ENCODE measurements at regions not wholly inside any gene's neighbourhood (a gene's known extent, or its start where the extent isn't known, plus 50 kb on each side); places are given as distances from the start of the nearest gene placed in this dataset.
"Not testable (repeated sequence)": the region's sequence is repeated elsewhere in the genome, so short reads cannot be mapped to it uniquely, and the experiment has no call there.

DNA sequence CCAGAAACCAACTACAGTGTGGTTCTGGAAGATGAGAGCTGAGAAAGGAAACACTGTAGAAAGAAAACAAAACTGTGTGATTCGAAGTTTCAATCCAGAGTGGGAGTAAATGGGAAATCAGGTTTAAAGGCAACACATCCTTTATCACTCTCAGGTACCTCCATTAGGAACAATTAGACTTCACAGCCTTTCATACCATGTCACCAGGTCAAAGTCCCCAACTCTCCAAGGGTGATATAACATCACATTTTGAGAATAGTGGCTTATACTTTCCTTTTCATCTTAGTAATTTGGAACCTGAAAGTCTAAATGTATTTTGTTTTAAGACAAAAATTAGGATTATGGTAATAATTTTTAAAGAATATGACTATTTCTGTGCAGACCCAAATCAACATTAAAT, 194.9 kb upstream of the WWC1 start:
- Histone ChIP-seq H3K4me1 (ENCODE audit: control insufficient read depth, insufficient read depth, low read length) (no peaks in the 10 kb centered on the region), H3K9me3 (ENCODE audit: control insufficient read depth, low read length) (no peaks in the 10 kb centered on the region), H3K4me3 (ENCODE audit: insufficient read depth, low read depth, low read length) (no peak overlapping the region), H3K36me3 (ENCODE audit: control insufficient read depth, insufficient read depth, low read length) (no peaks in the 10 kb centered on the region), H3K27me3 (ENCODE audit: control insufficient read depth, insufficient read depth, low read length, poor library complexity, severe bottlenecking) (no peaks in the 10 kb centered on the region), H3K27ac (ENCODE audit: insufficient read depth, low read depth, low read length, poor library complexity, severe bottlenecking) (no peak overlapping the region)
- 95 to 100% methylated on average over 1 of the region's 1 CpG for WGBS, 2 experiments

DNA sequence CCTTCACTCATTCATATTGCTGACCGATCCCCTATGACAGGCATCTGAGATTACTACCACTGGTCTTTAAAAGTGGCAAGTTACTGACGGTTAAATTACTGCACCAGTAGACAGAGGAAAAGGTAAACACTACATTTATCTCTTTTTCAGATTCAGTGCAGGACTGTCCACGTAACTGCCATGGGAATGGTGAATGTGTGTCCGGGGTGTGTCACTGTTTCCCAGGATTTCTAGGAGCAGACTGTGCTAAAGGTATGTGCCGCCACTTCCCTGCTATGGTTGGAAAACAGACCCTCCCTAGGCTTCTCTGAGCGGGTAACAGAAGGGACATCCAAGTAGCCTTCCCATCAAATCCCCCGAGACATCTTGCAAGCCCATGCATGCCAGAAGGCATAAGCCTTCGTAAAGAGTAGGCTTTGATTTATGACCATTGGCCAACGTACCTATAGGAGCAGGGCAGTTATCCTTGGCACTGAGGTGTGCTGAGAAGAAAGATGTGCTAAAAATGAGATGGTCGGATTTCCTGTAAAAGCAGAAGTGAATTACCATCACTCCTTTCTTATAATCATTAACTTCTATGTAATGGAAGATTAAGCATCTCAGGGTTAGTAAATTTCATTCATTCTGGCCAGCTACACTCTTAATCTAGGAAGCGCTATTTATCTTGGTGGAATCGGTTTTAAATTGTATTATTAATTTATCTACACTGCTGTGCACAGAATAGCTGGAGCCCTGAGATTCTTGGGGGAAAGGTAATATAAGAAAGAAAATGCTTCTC, 193.4 kb upstream of the WWC1 start:
- WGBS, 2 experiments, result 93 to 94% methylated on average over 9 to 11 of the region's 12 CpGs
- Histone ChIP-seq H3K4me3 (ENCODE audit: insufficient read depth, low read depth, low read length) (no peak overlapping the region), H3K9me3 (ENCODE audit: control insufficient read depth, low read length) (no peaks in the 10 kb centered on the region), H3K27ac (ENCODE audit: insufficient read depth, low read depth, low read length, poor library complexity, severe bottlenecking) (no peak overlapping the region), H3K4me1 (ENCODE audit: control insufficient read depth, insufficient read depth, low read length) (no peaks in the 10 kb centered on the region), H3K27me3 (ENCODE audit: control insufficient read depth, insufficient read depth, low read length, poor library complexity, severe bottlenecking) (no peaks in the 10 kb centered on the region), H3K36me3 (ENCODE audit: control insufficient read depth, insufficient read depth, low read length) (no peaks in the 10 kb centered on the region)

DNA sequence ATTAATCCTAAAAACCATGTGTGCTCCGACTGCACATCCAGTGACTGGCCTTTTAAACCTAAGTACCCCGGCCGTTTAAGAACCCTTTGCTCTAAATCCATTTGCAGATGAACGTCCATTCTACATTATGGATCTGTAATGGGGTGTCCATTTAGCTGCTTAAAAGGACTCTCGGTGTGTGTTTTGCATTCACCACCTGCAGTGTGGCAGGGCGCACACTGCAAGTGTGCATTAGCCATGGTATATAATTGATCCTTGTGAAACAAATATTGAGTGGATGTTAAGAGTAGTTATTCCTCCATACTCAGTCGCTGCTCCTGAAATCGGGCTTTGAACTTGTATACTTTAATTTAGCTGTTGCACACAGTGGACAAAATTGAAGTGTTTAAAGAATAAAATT, 190.1 kb upstream of the WWC1 start:
- Histone ChIP-seq H3K27ac (ENCODE audit: insufficient read depth, low read depth, low read length, poor library complexity, severe bottlenecking) (no peak overlapping the region), H3K27me3 (ENCODE audit: control insufficient read depth, insufficient read depth, low read length, poor library complexity, severe bottlenecking) (no peaks in the 10 kb centered on the region), H3K9me3 (ENCODE audit: control insufficient read depth, low read length) (no peaks in the 10 kb centered on the region), H3K4me3 (ENCODE audit: insufficient read depth, low read depth, low read length) (no peak overlapping the region), H3K4me1 (ENCODE audit: control insufficient read depth, insufficient read depth, low read length) (peaks cover 23% of the 10 kb centered on the region), H3K36me3 (ENCODE audit: control insufficient read depth, insufficient read depth, low read length) (no peaks in the 10 kb centered on the region)
- 94% methylated on average over 8 of the region's 8 CpGs for WGBS, 2 experiments

DNA sequence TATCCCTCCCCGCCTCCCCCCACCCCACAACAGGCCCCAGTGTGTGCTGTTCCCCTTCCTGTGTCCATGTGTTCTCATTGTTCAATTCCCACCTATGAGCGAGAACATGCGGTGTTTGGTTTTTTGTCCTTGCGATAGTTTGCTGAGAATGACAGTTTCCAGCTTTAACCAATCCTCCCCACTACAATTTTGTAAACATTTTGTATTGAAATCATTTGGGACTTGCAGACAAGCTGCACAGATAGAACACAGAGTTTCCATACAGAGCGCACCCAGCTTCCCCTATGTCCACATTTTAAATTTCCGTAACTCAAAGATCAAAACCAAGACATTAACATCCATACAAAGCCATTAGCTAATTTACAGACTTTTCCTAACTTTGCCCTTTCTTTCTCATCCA, 188.4 kb upstream of the WWC1 start:
- not testable (repeated sequence) for H3K4me3 ChIP-seq (ENCODE audit: insufficient read depth, low read depth, low read length); H3K36me3 ChIP-seq (ENCODE audit: control insufficient read depth, insufficient read depth, low read length); H3K9me3 ChIP-seq (ENCODE audit: control insufficient read depth, low read length); H3K27me3 ChIP-seq (ENCODE audit: control insufficient read depth, insufficient read depth, low read length, poor library complexity, severe bottlenecking); H3K27ac ChIP-seq (ENCODE audit: insufficient read depth, low read depth, low read length, poor library complexity, severe bottlenecking)
- WGBS, 2 experiments, result 92 to 94% methylated on average over 6 of the region's 6 CpGs
- peaks cover 27% of the 10 kb centered on the region for H3K4me1 ChIP-seq (ENCODE audit: control insufficient read depth, insufficient read depth, low read length)

DNA sequence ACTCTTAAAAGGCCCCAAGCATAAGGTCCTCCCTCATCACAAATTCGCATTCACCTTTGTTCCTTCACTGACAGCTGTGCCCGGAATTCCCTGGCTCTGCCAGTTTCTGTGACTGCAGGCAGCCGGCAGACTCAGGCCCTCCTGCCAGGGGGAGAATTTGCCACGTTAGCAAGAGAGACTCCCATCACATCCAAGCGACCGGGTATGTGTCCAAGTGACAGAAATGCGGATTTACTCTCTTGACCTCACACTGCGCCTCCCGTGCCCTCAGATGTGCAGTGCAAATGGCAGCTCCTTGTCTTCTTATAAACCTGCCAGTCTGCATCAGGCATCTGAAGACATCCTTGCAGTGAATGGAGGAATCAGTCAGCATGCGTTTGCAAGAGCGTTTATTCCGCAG, 187.1 kb upstream of the WWC1 start:
- Histone ChIP-seq H3K27ac (ENCODE audit: insufficient read depth, low read depth, low read length, poor library complexity, severe bottlenecking) (no peak overlapping the region), H3K4me1 (ENCODE audit: control insufficient read depth, insufficient read depth, low read length) (peaks cover 27% of the 10 kb centered on the region), H3K9me3 (ENCODE audit: control insufficient read depth, low read length) (no peaks in the 10 kb centered on the region), H3K27me3 (ENCODE audit: control insufficient read depth, insufficient read depth, low read length, poor library complexity, severe bottlenecking) (no peaks in the 10 kb centered on the region), H3K36me3 (ENCODE audit: control insufficient read depth, insufficient read depth, low read length) (no peaks in the 10 kb centered on the region), H3K4me3 (ENCODE audit: insufficient read depth, low read depth, low read length) (no peak overlapping the region)
- WGBS, 2 experiments, result 73 to 75% methylated on average over 12 of the region's 12 CpGs

DNA sequence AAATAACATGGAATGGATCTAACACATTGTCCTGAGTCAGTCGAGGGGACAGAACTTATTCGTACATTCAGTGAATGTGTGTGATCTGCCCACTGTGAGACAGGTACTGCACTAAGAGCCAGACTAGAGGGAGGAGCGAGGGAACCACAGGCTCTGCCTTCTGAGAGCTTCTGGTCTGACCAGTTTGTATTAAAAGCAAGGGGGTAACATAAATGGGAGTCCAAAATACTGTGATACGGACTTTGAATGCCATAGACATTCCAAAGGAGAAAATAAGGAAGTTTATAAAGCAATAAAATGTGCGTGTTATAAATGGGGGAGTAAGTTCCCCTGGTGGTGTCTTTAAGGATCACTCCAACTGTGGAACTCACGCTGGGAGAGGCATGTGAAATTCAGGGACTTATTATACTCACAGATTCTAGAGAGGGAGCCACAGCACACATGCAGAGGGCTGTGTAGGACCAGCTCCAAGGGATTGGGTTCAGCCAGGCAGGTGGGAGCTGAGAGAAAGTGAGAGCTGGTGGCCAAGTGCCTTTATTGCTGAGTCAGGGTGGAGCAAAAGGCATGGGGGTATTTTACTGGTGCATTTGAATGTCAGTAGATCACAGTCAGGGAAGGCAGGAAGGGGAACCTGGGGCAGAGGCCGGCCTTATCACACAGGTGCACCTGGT, 186.5 kb upstream of the WWC1 start:
- Histone ChIP-seq H3K4me1 (ENCODE audit: control insufficient read depth, insufficient read depth, low read length) (peaks cover 27% of the 10 kb centered on the region), H3K4me3 (ENCODE audit: insufficient read depth, low read depth, low read length) (no peak overlapping the region), H3K9me3 (ENCODE audit: control insufficient read depth, low read length) (no peaks in the 10 kb centered on the region), H3K27me3 (ENCODE audit: control insufficient read depth, insufficient read depth, low read length, poor library complexity, severe bottlenecking) (no peaks in the 10 kb centered on the region), H3K27ac (ENCODE audit: insufficient read depth, low read depth, low read length, poor library complexity, severe bottlenecking) (no peak overlapping the region), H3K36me3 (ENCODE audit: control insufficient read depth, insufficient read depth, low read length) (no peaks in the 10 kb centered on the region)
- WGBS, 2 experiments, result 64% methylated on average over 7 of the region's 7 CpGs

DNA sequence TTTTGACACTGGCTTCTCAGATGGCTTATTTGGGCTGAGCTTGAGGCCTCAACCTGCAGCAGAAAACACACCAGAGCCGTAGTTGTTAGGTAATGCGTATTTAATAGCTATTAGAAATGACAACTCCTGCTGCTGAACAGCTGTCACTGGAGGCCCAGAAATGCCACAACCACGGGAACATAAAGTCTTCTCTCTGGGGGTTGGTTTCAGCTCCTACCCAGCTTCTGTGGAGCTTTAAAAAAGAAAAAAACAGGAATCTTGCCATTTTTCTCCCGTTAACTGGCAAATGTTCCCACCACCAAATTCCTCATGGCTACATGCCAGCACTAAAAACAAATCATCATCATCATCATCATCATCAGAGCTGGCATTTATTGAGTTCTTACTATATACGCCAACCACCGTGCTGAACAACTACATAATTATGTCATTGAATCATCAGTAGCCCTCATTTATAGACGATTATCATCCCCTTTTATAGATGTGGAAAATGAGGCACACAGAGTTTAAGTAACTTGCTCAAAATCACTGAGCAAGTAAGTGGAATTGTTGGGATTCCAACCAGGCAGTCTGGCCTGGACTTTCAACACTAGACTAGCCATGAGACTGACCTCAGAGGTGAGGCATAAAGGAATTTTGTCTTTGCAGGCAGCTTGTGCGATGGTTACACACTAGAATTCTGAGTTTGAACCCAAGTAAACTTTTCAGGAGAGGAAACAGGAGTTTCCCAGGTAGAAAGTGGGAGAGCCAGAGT, 185.3 kb upstream of the WWC1 start:
- Histone ChIP-seq H3K4me3 (ENCODE audit: insufficient read depth, low read depth, low read length) (no peak overlapping the region), H3K36me3 (ENCODE audit: control insufficient read depth, insufficient read depth, low read length) (no peaks in the 10 kb centered on the region), H3K27ac (ENCODE audit: insufficient read depth, low read depth, low read length, poor library complexity, severe bottlenecking) (no peak overlapping the region), H3K4me1 (ENCODE audit: control insufficient read depth, insufficient read depth, low read length) (peaks cover 34% of the 10 kb centered on the region), H3K27me3 (ENCODE audit: control insufficient read depth, insufficient read depth, low read length, poor library complexity, severe bottlenecking) (no peaks in the 10 kb centered on the region), H3K9me3 (ENCODE audit: control insufficient read depth, low read length) (no peaks in the 10 kb centered on the region)
- WGBS, 2 experiments, result 82 to 85% methylated on average over 8 of the region's 8 CpGs

DNA sequence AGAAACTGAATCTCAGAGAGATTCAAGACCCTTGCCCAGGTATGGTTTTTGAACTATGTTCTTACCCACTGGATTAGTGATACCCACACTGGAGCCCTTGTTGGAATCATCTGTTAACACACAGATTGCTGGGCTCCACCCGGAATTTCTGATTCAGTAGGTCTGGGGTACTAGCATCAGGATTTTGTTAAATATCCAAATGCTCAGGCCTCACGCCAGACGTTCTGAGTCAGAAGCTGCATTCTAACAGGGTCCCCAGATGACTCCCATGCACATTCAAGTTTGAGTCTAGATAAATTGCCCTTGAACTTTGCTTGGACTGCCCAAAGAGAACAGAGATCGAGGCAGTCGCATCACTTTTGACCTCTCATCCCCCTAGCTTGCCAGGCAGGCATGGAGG, 182.0 kb upstream of the WWC1 start:
- Histone ChIP-seq H3K27ac (ENCODE audit: insufficient read depth, low read depth, low read length, poor library complexity, severe bottlenecking) (no peak overlapping the region), H3K9me3 (ENCODE audit: control insufficient read depth, low read length) (no peaks in the 10 kb centered on the region), H3K4me1 (ENCODE audit: control insufficient read depth, insufficient read depth, low read length) (peaks cover 31% of the 10 kb centered on the region), H3K36me3 (ENCODE audit: control insufficient read depth, insufficient read depth, low read length) (no peaks in the 10 kb centered on the region), H3K27me3 (ENCODE audit: control insufficient read depth, insufficient read depth, low read length, poor library complexity, severe bottlenecking) (no peaks in the 10 kb centered on the region), H3K4me3 (ENCODE audit: insufficient read depth, low read depth, low read length) (no peak overlapping the region)
- WGBS, 2 experiments, result 95 to 98% methylated on average over 5 of the region's 5 CpGs

DNA sequence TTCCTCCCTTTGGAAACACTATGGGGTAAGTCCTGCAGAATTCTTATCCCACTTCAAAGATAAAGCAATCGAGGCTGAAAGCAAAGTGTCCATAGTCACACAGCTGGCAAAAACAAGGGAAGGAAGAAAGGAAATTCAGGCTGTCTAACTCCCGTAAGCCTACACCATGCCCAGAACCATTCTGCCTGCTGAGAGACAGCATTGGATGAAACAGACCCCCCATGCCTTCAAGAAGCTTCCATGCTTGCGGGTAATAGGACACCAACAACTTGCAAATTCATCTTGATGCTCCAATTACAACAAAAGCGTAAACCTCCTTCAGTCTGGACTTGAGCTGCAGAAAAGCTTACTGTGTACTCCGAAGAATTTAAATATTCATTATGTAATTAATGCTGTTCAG, 181.1 kb upstream of the WWC1 start:
- H3K27ac ChIP-seq (ENCODE audit: insufficient read depth, low read depth, low read length, poor library complexity, severe bottlenecking), result no peak overlapping the region
- 76 to 79% methylated on average over 4 to 5 of the region's 5 CpGs for WGBS, 2 experiments
- H3K27me3 ChIP-seq (ENCODE audit: control insufficient read depth, insufficient read depth, low read length, poor library complexity, severe bottlenecking), result no peaks in the 10 kb centered on the region
- H3K36me3 ChIP-seq (ENCODE audit: control insufficient read depth, insufficient read depth, low read length), result no peaks in the 10 kb centered on the region
- H3K9me3 ChIP-seq (ENCODE audit: control insufficient read depth, low read length), result no peaks in the 10 kb centered on the region
- H3K4me3 ChIP-seq (ENCODE audit: insufficient read depth, low read depth, low read length), result no peak overlapping the region
- H3K4me1 ChIP-seq (ENCODE audit: control insufficient read depth, insufficient read depth, low read length), result peaks cover 21% of the 10 kb centered on the region

Measured in ectodermal cell (in vitro differentiated cells).